Gastrocnemius medialis (tissue), 4 donors: ENCODE measurements at regions not wholly inside any gene's neighbourhood (a gene's known extent, or its start where the extent isn't known, plus 50 kb on each side); places are given as distances from the start of the nearest gene placed in this dataset.

ENCODE experiments used
- CTCF ChIP-seq, 5 experiments: fragments of 450-650 bp in 3 of 5; fragments of 200-600 bp in 2 of 5; sonication (generic) in 2 of 5; IDR thresholded peaks in 4 of 5; conservative IDR thresholded peaks in 1 of 5; 1 replicate in 4 of 5; 2 replicates in 1 of 5; pipeline ENCODE4 v1.5.1; 2016 to 2019; ENCODE audit warnings: antibody characterized with exemption in 5 of 5, mild to moderate bottlenecking in 3 of 5, moderate library complexity in 3 of 5
- POLR2A ChIP-seq, 2 donors: fragments of 450-650 bp; IDR thresholded peaks; one replicate each; pipeline ENCODE4 v1.6.1; 2017; ENCODE audit warnings: antibody characterized with exemption in 2 of 2, mild to moderate bottlenecking in 2 of 2, moderate library complexity in 2 of 2

GRCh38 chr2:160752475-160753330, 259.1 kb upstream of the RBMS1 start:
- no peak for TF ChIP-seq CTCF (IDR thresholded peaks at IDR 0.05 in 4 of 5, conservative IDR thresholded peaks at IDR 0.05 in 1 of 5)
- no peak for TF ChIP-seq POLR2A (IDR thresholded peaks at IDR 0.05)
